ENCODE measurements at regions not wholly inside any gene's neighbourhood (a gene's known extent, or its start where the extent isn't known, plus 50 kb on each side); places are given as distances from the start of the nearest gene placed in this dataset.

- TF ChIP-seq PRDM4 (CRISPR knock-in tag; IDR thresholded peaks at IDR 0.05; ENCODE audit: borderline replicate concordance) (no peak), KDM6A (CRISPR knock-in tag; IDR thresholded peaks at IDR 0.05; ENCODE audit: low read depth) (no peak), WIZ (CRISPR knock-in tag; IDR thresholded peaks at IDR 0.05) (no peak), SRF (IDR thresholded peaks at IDR 0.05; ENCODE audit: low read depth, low read length) (no peak), ZNF20 (CRISPR knock-in tag; IDR thresholded peaks at IDR 0.05) (no peak), RAD21 (CRISPR knock-in tag; IDR thresholded peaks at IDR 0.05) (no peak)
Observed at GRCh38 chr18:78547817-78548216, 431.8 kb upstream of the SALL3 start (continued).

GRCh38 chr18:78548261-78549058, 431.2 kb upstream of the SALL3 start:
- Histone ChIP-seq H3K36me3 (replicated peaks in 1 of 2; ENCODE audit: control insufficient read depth in 1 of 2, insufficient read depth in 2 of 2, low read length in 2 of 2) (no peaks in the 10 kb centered on the region), H3K4me2 (ENCODE audit: low read depth, low read length) (no peak overlapping the region), H3K9ac (ENCODE audit: insufficient read depth, low read depth, low read length) (no peak overlapping the region), H3K4me3 (replicated peaks in 1 of 3; ENCODE audit: insufficient read depth in 1 of 3, low read depth in 2 of 3, low read length in 3 of 3) (no peak overlapping the region), H3K4me1 (ENCODE audit: insufficient read depth, low read length) (no peaks in the 10 kb centered on the region), H3K79me2 (ENCODE audit: insufficient read depth, low read length) (no peaks in the 10 kb centered on the region), H4K20me1 (ENCODE audit: insufficient read depth, low read length) (no peaks in the 10 kb centered on the region), H3K27me3 (ENCODE audit: control insufficient read depth in 1 of 2, insufficient read depth in 2 of 2, low read length in 2 of 2) (no peaks in the 10 kb centered on the region), H2AFZ (ENCODE audit: low read length) (no peak overlapping the region), H3K9me3 (ENCODE audit: low read length) (peaks cover 9% of the 10 kb centered on the region; the same call in 1 of the 2 replicates), H3K27ac (ENCODE audit: extremely low read length, insufficient read depth, low read length) (no peak overlapping the region)
- 49% methylated on average over 15 of the region's 30 CpGs for WGBS (ENCODE audit: low lambda C conversion rate)
- CTCF ChIA-PET (ENCODE audit: low intra/inter-chr PET ratio, low total read pairs) = no interaction called here
- intact Hi-C loops (cut with micrococcal nuclease; ENCODE audit: unreplicated experiment) = no loop called here
- DNase-seq (ENCODE audit: low spot score) (no peak), FAIRE-seq (no peak), ATAC-seq (no peak)
- TF ChIP-seq MEIS2 (CRISPR knock-in tag; IDR thresholded peaks at IDR 0.05) = no peak
- TF ChIP-seq ZNF33A (CRISPR knock-in tag; IDR thresholded peaks at IDR 0.05; ENCODE audit: borderline replicate concordance) = no peak
- no peak for TF ChIP-seq ZNF30 (CRISPR knock-in tag; IDR thresholded peaks at IDR 0.05)
- TF ChIP-seq FUBP1 (CRISPR knock-in tag; IDR thresholded peaks at IDR 0.05; ENCODE audit: borderline replicate concordance) = no peak
- no peak for TF ChIP-seq PHF5A (CRISPR knock-in tag; IDR thresholded peaks at IDR 0.05; ENCODE audit: low read depth, unreplicated experiment)
- peak; percentile 71 for TF ChIP-seq MNT (IDR thresholded peaks at IDR 0.05)
- POLR2A ChIA-PET = no interaction called here
- no TSS peak for BruUV-seq (replicated peaks)
- in situ Hi-C loops (cut with HindIII; ENCODE audit: extremely low pct_ligation_motif_present, low pct_unique_long_range_greater_than_20kb) = no loop called here

Measured in HepG2 (cell line).